Fibroblast of upper back skin (primary cell): ENCODE measurements at regions not wholly inside any gene's neighbourhood (a gene's known extent, or its start where the extent isn't known, plus 50 kb on each side); places are given as distances from the start of the nearest gene placed in this dataset.
A peak's percentile ranks its signal among the peaks of the same experiment; 100 is the strongest.
"Not testable (repeated sequence)": the region's sequence is repeated elsewhere in the genome, so short reads cannot be mapped to it uniquely, and the experiment has no call there.

Experiments used
- DNase-seq: peaks from one replicate; pipeline ENCODE4 v3.0.0-alpha.2; 2013

DNA sequence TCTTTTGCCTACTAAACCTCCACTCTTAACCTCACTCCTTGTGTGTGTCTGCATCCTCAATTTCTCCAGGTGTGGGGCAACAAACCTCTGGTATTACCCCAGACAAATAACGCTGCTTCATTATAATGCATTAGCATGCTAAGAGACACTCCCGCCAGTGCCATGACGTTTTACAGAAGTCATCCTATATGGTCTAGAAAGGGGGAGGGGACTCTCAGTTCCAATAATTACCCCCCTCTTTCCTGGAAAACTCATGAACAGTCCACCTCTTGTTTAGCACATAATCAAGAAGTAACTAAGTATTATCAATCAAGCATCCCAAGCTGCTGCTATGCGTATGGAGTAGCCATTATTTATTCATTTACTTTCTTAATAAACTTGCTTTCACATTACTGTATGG, 364.5 kb downstream of the TYW1 start:
- DNase-seq = no peak

DNA sequence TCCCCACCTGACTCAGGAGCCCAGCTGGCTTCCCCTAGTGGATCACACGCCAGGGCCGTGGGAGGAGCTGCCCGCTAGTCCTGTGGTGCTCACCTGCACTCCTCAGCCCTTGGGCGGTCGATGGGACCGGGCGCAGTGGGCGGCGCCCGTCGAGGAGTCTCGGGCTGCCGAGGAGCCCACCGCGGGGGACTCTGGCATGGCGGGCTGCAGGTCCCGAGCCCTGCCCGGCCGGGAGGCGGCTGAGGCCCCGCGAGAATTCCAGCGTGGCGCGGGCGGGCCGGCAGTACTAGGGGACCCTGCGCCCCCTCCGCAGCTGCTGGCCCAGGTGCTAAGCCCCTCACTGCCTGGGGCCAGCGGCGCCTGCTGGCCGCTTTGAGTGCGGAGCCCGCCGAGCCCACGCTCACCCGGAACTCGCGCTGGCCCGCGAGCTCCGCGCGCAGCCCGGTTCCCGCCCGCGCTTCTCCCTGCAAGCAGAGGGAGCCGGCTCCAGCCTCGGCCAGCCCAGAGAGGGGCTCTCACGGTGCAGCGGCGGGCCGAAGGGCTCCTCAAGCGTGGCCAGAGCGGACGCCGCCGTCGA, 367.9 kb downstream of the TYW1 start:
- DNase-seq = no peak

DNA sequence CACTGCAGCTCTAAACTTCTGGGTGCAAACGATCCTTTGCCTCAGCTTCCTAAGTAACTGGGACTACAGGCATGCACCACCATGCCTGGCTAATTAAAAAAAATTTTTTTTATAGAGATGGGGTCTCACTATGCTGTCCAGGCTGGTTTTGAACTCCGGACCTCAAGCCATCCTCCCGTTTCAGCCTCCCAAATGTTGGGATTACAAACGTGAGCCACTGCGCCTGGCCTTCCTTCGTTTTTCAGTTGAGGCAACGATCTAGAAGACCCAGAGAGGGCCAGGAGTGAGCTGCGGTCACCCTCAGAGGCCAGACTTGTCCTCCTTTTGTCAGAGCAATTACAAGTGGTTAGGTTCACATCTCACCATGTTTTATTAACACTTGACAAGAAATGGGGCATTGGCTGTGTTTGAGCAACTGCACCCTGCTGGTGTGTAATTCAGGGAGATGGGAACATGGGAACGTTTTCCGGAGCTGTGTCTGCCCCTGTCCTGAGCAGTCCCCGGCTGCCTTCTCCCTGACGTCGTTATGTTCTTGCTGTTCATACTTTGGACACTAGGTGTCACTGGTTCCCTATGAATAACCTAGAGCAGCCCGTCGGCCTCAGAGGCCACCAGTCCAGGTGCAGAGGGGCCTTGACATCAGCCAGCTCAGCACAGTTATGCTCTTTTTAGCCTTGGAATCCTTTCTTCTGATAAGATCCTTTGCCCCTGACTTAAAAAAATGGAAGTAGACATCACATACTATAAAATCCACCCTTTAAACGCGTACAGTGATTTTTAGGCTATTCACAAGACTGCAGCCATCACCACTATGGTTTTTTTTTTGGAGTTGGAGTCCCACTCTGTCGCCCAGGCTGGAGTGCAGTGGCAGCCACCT, 375.0 kb downstream of the TYW1 start:
- peak; percentile 74 for DNase-seq

DNA sequence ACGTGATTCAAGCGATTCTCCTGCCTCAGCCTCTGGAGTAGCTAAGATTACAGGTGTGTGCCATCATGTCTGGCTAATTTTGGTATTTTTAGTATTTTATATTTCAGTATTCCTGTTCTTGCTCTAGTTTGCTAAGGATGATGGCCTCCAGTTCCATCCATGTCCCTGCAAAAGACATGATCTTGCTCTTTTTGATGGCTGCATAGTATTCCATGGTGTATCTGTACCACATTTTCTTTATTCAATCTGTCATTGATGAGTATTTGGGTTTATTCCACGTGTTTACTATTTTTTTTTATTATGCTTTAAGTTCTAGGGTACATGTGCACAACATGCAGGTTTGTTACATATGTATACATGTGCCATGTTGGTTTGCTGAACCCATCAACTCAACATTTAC, 376.8 kb downstream of the TYW1 start:
- DNase-seq = not testable (repeated sequence)

DNA sequence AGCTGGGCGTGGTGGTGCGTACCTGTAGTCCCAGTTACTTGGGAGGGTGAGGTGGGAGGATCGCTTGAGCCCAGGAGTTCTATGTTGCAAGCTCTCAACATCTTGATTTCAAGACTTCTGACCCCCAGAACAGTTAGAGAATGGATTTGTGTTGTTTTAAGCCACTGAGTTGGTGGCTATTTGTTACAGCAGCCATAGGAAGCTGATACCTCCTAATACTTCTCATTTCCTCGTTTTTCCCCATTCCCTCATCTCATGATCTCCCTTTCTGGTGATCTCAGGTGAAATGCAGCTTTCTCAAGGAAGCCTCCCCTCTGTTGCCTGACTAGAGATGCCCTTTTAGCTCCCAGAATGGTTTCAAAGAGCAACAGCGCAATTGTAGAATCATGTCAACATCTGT, 378.8 kb downstream of the TYW1 start:
- DNase-seq = no peak

DNA sequence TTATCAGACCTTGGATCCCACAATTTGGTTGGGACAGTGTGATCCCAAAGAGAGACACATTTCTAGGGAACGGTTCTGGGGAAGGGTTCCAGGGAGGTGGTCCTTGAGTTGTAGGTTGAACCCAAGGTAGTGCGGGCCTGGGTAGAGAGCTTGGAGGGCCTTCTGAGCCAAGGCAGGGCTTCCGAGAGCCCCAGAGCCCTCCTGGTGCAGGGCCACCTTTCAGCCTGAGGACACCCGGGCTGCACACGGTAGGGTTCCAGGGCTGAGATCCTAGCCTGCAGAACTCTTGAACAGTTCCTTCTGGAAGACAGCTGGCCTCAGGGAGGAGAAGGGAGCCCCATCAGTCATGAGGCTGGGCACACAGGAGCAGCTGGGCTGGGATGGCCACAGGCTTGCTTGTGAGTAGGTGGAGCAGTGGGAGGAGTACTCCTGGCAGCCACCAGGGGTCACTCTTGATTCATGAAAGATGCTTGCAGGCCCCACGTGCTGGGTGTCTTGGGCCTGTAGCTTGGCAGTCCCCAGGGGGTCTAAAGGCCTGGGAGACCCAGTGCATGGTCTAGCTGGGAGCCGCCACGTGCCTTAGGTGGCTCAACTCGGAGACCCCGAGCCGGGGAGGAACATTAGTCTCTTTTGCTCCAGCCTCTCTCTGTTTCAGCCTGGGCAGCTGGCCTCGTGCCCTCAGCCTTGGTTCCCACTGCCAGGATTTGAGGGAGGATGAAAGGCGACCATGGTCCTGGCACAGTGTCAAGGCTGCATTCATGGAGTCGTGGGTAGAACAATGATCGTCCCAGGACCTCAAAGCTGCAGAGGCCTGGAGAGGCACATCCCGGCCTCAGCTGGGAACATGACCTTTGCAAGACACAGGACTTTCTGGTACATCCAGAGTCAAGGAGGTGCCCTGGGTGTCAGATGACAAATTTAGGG, 381.6 kb downstream of the TYW1 start:
- peak; percentile 69 for DNase-seq

DNA sequence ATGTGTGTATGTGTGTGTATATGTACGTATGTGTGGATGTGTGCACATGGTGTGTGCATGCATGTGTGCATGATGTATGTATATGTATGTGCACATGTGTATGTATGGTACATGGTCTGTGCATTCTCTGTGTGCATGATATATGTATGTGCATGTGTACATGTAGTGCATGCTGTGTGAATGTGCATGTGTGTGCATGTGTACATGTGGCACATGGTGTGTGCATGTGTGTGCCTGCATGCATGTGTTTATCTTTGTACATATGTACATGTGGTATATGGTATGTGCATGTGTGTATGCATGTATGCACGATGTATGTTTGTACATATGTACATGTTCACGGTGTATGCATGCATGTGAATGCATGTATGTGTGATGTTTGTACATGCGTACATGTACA, 383.7 kb downstream of the TYW1 start:
- DNase-seq = no peak

DNA sequence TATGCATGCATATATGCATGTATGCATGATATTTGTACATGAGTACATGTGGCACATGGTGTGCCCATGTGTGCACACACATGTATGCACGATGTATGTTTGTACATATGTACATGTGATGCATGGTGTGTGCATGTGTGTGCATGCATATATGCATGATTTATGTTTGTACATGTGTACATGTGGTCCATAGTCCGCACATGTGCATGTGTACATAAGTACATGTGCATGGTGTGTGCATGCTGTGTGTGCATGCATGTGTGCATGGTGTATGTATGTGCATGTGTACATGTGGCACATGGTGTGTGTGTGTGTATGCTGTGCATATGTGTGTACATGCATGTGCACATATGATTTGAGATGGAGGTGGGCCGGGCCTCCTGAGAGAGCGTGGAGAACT, 384.2 kb downstream of the TYW1 start:
- DNase-seq = no peak

DNA sequence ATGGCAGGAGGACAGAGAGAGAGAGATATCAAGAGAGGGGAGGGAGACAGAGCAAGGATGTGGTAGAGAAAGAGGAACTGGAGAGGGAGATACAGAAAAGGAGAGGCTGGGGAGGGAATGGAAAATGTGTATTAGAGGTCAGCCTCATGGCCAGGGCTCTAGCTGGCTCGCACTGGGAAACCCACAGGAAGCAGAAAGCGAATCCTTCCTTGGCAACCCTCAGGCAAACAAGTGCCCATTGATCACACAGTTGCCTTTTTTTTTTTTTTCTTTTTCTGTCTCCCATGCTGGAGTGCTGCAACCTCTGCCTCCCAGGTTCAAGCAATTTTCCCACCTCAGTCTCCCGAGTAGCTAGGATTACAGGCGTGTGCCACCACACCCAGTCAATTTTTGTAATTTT, 391.2 kb downstream of the TYW1 start:
- no peak for DNase-seq

DNA sequence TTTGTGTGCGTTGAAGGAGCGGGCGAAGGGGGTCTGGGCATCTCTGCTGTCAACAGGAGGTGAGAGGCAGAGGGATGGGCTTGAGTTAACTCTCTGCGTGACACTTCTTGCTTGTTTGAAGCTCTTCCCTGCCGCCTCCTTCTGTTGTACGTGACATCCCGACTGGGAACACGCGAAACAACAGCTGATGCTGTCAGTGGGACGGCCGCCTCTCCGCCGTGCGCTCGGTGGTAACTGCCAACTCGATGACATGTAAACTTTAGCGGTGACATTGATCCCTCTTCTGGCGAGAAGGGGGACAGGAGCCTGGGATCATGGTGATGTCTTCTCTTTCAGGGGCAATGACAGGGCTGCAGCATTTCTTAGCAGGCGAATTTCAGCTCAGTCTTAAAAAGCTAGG, 394.5 kb downstream of the TYW1 start:
- DNase-seq = no peak

DNA sequence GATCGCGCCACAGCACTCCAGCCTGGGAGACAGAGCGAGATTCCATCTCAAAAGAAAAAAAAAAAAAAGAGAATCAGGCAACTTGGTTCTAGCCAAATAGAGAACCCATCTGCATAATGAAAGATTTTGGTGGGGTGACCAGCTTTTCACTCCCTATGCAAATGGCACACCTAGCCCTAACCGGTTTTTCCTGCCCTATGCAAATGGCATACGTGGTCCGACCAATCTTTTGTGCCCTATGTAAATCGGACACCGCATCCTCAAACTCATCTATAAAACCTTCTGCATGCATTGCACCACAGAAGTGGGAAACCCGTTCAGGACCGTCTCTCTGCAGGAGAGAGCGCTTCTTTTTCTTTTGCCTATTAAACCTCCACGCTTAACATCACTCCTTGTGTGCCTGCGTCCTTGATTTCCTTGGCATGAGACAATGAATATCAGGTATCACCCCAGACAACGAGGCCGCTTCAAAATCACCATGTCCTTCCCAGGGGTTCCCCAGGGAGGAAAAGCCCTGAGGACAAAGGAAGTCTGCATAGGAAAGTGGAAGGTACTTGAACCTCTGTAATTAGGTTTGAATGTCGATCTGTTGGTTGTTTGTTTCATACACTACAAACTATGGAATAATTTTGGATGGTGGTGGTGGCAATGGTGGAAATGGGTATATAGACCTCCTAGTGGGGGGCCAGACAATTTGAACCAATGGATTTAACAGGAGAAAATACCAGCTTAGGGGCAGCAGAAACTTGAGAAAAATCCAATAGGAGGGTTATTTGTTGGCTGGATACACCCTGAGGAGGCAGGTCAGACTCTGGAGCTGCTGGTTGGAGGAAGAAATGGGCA, 396.2 kb downstream of the TYW1 start:
- no peak for DNase-seq

DNA sequence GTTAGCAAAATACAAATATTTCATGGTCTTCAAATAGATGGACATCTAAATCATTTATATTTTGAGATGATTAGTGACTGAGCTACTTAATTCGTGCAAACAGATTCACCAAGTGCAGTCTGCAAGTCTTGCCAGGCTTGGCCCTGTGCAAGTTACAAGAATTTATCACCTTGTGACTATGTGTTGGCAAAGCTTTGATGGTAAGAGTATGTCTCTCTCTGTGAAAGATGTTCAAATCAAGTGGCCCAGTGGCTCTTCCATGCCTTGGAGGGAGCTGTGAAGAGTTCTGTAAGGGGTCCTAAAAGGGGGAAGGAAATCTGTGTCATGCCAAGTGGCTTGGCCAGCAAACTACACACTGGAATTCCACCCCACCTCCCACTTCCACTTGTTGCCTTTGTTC, 397.3 kb downstream of the TYW1 start:
- DNase-seq = no peak

DNA sequence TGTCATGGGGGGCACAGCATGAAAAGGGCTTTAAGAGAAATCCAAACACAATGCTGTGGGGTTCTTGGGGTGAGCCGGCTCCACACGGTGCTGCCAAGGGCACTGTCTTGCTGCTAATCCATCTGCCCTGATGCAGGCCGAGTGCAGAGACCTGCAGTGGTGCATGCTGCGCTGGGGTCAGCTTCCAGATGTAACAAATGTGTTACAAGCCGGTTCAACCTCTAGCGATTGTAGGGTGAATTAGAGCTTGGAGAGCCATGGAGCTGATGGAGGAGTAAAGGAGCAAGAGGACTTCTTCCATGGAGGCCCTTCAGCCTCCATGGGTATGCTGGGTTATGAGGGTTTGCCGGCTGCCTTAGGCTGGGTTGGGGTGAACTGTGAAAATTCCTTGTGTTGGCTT, 402.3 kb downstream of the TYW1 start:
- no peak for DNase-seq

DNA sequence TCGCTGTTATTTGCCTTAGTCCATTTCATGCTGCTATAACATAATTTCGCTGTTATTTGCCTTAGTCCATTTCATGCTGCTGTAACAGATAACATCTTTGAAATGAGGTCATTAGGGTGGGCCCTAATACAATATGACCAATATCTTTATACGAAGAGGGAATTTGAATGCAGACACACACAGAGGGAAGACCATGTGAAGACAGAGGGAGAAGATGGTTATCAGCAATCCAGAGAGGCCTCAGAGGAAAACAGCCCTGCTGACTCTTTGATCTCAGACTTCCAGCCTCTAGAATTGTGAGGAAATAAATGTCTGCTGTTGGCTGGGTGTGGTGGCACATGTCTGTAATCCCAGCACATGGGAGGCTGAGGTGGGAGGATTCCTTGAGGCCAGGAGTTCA, 404.9 kb downstream of the TYW1 start:
- DNase-seq = no peak

DNA sequence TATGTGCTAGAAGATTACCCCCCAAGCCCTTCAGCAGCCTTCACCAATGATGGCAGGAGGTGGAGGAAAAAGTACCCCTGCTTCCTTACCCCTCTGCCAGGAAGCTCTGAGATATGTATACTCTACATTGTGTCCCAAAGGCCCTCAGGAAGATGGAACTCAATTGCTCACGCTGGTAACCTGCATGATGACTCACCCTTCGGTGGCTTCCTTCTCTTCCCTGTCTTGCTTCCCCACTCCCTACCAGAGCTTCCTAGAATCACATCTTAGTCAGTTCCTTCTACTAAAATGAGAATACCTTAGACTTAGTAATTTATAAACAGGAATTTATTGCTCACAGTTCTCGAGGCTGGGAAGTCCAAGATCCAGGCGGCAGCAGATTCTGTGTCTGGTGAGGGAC, 405.6 kb downstream of the TYW1 start:
- no peak for DNase-seq

DNA sequence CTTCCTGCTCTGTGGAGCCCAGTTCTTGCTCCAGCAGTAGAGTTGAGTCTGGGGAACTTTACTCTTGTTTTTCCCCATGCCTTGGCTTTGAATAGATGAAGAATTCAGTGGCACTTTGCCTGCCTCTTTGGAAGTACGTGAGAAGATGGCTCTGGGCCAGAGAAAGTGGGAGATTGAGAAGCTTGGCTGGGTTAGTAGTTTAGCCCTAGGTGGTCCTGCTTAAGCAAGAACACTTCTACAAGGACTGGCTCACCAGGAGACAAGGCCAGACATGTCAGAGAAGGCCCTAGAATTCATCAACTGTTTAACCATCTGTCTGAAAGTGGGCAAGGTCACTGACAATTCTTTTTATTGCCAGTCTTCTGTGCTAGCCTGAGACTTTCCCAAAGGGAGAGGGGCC, 410.3 kb downstream of the TYW1 start:
- no peak for DNase-seq

DNA sequence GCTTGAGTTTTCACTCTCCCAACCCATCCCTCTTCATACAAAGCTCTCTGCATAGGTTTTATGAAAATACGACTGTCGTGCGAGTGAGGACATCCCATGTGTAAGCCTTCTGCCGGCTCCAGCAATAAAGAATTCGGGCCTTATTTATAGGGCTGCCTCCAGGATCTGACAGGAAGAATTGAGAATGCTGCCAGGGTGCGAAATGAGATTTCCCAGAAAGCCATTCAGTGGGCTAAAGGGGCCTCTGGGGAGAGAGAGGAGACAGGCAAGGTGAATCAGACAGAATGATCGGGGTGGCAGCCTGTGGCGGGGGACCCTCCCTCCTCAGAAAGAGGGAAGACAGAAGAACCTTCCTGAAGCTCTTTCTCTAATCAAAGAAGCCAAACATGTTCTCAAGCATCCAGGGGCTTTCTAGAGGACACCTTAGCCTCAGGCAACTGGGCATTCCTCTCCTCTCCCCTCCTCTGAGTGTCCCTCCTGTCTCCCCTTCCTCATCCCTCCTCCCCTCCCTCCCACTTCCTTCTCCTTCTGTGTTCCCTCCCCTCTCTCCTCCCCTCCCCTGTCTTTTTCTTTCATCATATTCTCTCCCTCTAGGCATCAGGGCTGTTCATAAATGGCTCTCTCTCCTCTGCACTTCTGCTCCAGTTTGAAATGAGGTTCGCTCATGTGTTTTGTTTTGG, 410.9 kb downstream of the TYW1 start:
- no peak for DNase-seq

DNA sequence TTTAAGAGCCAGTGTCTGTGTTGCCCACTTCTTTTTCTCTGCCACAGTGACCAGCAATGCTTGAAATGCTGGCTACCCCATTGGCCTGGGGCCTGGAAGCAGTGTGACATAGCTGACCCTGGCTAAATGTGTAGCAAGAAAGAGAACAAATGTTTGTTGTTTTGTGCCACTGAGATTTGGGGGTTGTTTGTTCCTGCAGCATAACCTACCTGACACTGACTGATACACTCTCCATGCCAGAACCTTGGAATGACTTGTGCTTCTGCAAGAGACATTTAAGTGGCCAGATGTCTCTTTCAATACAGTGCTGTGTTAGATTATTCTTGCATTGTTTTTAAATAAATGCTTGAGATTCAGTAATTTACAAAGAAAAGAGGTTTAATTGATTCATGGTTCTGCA, 411.5 kb downstream of the TYW1 start:
- no peak for DNase-seq

DNA sequence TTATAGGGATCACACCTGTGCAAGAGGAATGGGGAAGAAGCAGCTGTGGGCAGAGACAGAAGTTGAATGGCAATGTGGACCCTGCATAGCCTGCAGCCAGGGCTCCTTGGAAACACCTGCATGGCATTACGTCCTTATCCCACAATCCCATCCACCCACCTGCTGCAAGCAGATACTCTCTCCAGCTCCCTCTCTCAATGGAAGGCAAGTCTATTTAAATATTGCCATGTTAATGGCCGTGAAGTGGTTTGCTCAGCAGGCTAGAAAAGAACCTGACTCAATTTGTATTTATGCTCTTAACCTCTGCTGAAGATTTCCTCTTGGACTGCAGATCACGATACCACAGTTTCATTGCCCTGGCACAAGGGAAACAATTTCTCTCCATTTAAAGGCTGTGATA, 417.0 kb downstream of the TYW1 start:
- no peak for DNase-seq

DNA sequence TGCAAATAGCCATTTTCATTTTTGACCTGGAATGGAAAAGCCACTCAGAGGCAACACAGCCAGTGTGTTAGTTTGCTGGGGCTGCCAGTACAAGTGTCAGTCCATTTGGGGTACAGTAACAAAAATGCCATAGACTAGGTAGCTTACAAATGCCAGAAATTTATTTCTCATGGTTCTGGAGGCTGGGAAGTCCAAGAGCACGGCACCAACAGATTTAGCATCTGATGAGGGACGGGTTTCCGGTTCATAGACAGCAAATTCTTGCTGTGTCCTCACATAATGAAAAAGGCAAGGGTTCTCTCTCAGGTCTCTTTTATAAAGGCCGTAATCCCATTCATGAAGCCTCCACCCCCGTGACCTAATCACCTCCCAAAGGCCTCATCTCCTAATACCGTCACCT, 418.2 kb downstream of the TYW1 start:
- no peak for DNase-seq

DNA sequence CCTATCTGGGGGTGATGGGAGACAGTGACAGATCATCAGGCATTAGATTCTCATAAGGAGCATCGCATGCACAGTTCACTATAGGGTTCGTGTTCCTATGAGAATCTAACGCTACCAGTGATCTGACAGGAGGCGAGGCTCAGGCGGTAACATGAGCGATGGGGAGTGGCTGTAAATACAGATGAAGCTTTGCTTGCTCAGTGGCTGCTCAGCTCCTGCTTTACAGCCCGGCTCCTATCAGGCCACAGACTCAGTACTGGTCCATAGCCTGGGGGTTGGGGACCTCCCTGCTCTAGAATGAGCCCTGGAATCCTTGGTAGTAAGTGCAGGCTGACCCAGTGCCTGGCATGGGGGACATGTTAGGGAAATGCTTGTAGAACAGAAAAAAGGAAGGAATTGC, 426.0 kb downstream of the TYW1 start:
- DNase-seq = no peak

DNA sequence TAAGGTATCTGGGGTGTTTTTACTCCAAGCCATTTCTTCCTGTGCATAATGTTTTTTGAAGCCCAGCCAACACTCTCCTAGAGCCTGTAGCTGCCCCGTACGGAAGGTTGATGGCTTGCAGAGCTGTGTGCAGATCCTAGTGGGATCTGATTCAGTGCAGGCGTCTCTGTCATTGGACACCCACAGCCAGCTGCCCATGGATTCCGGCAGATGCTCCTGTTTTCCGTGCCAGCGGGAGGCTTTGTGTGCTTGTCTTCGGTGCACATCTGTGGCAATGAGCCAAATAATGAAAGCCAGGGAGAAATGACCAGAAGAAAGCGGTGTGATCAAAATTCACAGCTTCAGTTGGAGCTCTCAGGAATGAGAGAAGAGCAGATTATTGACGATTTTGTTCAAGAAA, 426.4 kb downstream of the TYW1 start:
- no peak for DNase-seq
